ENCODE measurements at regions not wholly inside any gene's neighbourhood (a gene's known extent, or its start where the extent isn't known, plus 50 kb on each side); places are given as distances from the start of the nearest gene placed in this dataset.

DNA sequence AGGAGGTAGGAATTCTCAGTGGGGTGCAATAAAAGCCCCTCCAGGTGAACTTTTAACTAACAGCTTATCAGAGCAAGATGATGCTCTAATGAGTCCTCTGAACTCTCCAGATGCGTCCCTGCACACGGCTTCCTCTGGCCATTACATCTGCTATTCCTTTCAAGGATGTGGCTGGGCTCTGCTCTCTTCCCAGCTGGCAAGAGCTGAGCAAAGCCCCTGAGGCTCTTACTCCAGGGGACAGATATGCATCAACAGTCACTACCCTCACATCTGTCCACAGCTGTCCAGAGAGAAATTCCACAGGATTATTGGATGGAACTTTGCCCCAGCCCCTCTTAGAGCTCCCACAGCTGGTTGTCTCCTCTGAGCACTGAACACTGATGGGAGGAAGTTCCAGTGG lies 267.8 kb downstream of the C1orf94 start:
- peaks cover 4% of the 10 kb centered on the region; the same call in 1 of the 2 replicates for H3K4me1 ChIP-seq (ENCODE audit: insufficient read depth)
- Mint-ChIP-seq H3K4me3 (no peak overlapping the region), H3K27me3 (ENCODE audit: insufficient read depth, low read depth, poor library complexity) (peaks cover 5% of the 10 kb centered on the region), H3K9me3 (no peaks in the 10 kb centered on the region), H3K36me3 (ENCODE audit: low read depth) (no peaks in the 10 kb centered on the region; the same call in 2 of the 3 replicates), H3K4me1 (peaks cover 3% of the 10 kb centered on the region; the same call in 1 of the 3 replicates), H3K27ac (no peak overlapping the region)
- ATAC-seq (no peak), DNase-seq (ENCODE audit: low spot score) (no peak)
- no peak overlapping the region for H3K27ac ChIP-seq (ENCODE audit: low read depth)
- H3K79me2 ChIP-seq (replicated peaks; ENCODE audit: insufficient read depth) = no peaks in the 10 kb centered on the region
- H2AFZ ChIP-seq = no peak overlapping the region
- no peaks in the 10 kb centered on the region for H3K36me3 ChIP-seq (ENCODE audit: insufficient read depth)
- H3K4me3 ChIP-seq = no peak overlapping the region
- no peaks in the 10 kb centered on the region for H3F3A ChIP-seq (replicated peaks; ENCODE audit: low read depth)
- peaks cover 2% of the 10 kb centered on the region; the same call in 1 of the 2 replicates for H3K9me2 ChIP-seq (ENCODE audit: insufficient read depth)
- H4K20me1 ChIP-seq (replicated peaks; ENCODE audit: insufficient read depth) = no peaks in the 10 kb centered on the region
- no peak overlapping the region for H3K4me2 ChIP-seq
- no peak for TF ChIP-seq ETS1 (IDR thresholded peaks at IDR 0.05)
- no peak for TF ChIP-seq STAT1 (IDR thresholded peaks at IDR 0.05; ENCODE audit: unreplicated experiment)
- H3K27me3 ChIP-seq (ENCODE audit: insufficient read depth) = no peaks in the 10 kb centered on the region

DNA sequence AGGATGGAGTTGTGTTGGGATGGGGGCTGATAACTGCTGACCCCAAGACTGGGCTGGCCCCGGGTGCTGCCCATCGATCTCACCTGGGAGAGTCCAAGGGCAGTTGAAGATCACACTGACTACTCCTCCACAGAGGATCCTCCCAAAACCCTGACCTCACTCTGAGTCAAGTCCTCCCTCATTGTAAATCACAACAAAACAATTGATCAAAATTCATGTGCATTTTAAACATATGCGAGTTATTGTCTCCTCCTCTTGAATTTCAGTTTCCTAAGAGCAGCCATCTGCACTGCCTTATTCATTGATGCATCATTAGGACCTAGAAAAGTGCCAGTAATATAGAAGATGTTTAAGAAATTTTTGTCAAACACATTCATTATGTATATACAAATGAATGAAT lies 273.6 kb downstream of the C1orf94 start:
- no peak for ATAC-seq
- Histone ChIP-seq H3K36me3 (ENCODE audit: insufficient read depth) (no peaks in the 10 kb centered on the region), H3K4me3 (no peak overlapping the region), H3K4me1 (ENCODE audit: insufficient read depth) (no peaks in the 10 kb centered on the region), H2AFZ (no peak overlapping the region), H3K4me2 (no peak overlapping the region), H3K27ac (ENCODE audit: low read depth) (no peak overlapping the region), H4K20me1 (replicated peaks; ENCODE audit: insufficient read depth) (no peaks in the 10 kb centered on the region), H3K79me2 (replicated peaks; ENCODE audit: insufficient read depth) (no peaks in the 10 kb centered on the region), H3K27me3 (ENCODE audit: insufficient read depth) (no peaks in the 10 kb centered on the region), H3F3A (replicated peaks; ENCODE audit: low read depth) (no peaks in the 10 kb centered on the region), H3K9me2 (ENCODE audit: insufficient read depth) (peaks cover 2% of the 10 kb centered on the region; the same call in 1 of the 2 replicates)
- Mint-ChIP-seq H3K27me3 (ENCODE audit: insufficient read depth, low read depth, poor library complexity) (peaks cover 4% of the 10 kb centered on the region), H3K4me3 (no peak overlapping the region), H3K27ac (no peak overlapping the region), H3K36me3 (ENCODE audit: low read depth) (no peaks in the 10 kb centered on the region; the same call in 2 of the 3 replicates), H3K4me1 (peaks cover 9% of the 10 kb centered on the region; the same call in 2 of the 3 replicates), H3K9me3 (no peaks in the 10 kb centered on the region)
- DNase-seq (ENCODE audit: low spot score) = no peak
- no peak for TF ChIP-seq EZH2 (IDR thresholded peaks at IDR 0.05; ENCODE audit: low read depth, unreplicated experiment)
- TF ChIP-seq STAT1 (IDR thresholded peaks at IDR 0.05; ENCODE audit: unreplicated experiment) = no peak
- no peak for TF ChIP-seq JUNB (IDR thresholded peaks at IDR 0.05; ENCODE audit: unreplicated experiment)
- no peak for TF ChIP-seq NANOG (IDR thresholded peaks at IDR 0.05; ENCODE audit: borderline replicate concordance)
- TF ChIP-seq ZNF331 (CRISPR knock-in tag; IDR thresholded peaks at IDR 0.05; ENCODE audit: low read depth) = no peak
- no peak for TF ChIP-seq ETS1 (IDR thresholded peaks at IDR 0.05)
- TF ChIP-seq ZNF462 (CRISPR knock-in tag; IDR thresholded peaks at IDR 0.05) = no peak
- TF ChIP-seq REST (IDR thresholded peaks at IDR 0.05; ENCODE audit: unreplicated experiment) = no peak

All from GM23338 (cell line).